SU-DHL-6 (cell line): ENCODE measurements at regions not wholly inside any gene's neighbourhood (a gene's known extent, or its start where the extent isn't known, plus 50 kb on each side); places are given as distances from the start of the nearest gene placed in this dataset.

ENCODE experiments used
- CTCF ChIP-seq: fragments of 200-600 bp; sonication (generic); IDR thresholded peaks from one replicate; pipeline ENCODE4 v1.5.1; 2017; ENCODE audit warnings: antibody characterized with exemption, mild to moderate bottlenecking, low read length, moderate library complexity; ENCODE audit not compliant: insufficient read depth, poor library complexity, severe bottlenecking
- EZH2phosphoT487 ChIP-seq: fragments of 200-600 bp; sonication (generic), shearing (Covaris generic); conservative IDR thresholded peaks from 2 replicates; pipeline ENCODE4 v1.6.1; 2018; ENCODE audit warnings: mild to moderate bottlenecking, antibody characterized with exemption, low read length, moderate library complexity, mixed read lengths

DNA sequence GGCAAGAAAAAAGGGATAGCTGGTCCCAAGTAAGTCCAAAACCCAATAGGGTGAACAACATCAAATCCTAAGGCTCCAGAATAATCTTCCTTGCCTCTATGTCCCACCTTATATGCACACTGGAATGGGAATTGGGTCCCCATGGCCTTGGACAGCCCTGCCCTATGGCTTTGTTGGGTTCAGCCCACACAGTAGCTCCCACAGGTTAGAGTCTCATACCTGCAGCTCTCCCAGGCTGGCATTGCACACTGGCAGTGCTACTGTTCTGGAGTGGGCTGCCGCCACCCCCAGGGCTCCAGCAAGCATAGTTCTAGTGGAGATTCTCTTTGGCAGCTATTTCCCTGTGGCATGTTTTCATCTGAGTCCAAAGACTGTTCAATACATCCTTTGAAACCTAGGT is 352.4 kb upstream of the CLEC14A start:
- TF ChIP-seq CTCF = no peak
- TF ChIP-seq EZH2phosphoT487 = no peak
